CD4-positive, alpha-beta T cell treated with Interleukin-1 beta for 1 hour (primary cell): ENCODE measurements at regions not wholly inside any gene's neighbourhood (a gene's known extent, or its start where the extent isn't known, plus 50 kb on each side); places are given as distances from the start of the nearest gene placed in this dataset.
"Not testable (repeated sequence)": the region's sequence is repeated elsewhere in the genome, so short reads cannot be mapped to it uniquely, and the experiment has no call there.

Source experiments
- DNase-seq, 2 donors: peaks; one replicate each; pipeline ENCODE4 v3.0.0-alpha.2; 2020 to 2022

- no peak for DNase-seq
Measured at GRCh38 chr4:57370691-57371090, 260.5 kb upstream of the IGFBP7 start.

DNA sequence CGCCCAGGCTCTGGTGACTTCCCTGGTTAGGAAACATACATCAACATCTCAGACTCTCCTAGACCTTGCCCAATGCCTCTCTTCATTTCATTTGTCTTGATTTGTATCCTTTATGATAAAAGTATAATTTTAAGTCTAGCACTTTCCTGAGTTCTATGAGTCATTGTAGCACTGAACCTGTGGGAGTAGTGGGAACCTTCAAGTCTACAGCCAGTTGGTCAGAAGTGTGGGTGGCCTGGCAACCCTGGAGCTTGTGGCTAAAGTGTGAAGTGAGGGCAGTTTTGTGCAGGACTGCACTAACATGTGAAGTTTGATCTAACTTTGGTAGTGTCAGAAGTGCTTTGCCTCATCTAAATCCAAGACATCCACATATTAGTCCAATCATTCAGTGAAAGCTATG, 259.3 kb upstream of the IGFBP7 start:
- DNase-seq = no peak

DNA sequence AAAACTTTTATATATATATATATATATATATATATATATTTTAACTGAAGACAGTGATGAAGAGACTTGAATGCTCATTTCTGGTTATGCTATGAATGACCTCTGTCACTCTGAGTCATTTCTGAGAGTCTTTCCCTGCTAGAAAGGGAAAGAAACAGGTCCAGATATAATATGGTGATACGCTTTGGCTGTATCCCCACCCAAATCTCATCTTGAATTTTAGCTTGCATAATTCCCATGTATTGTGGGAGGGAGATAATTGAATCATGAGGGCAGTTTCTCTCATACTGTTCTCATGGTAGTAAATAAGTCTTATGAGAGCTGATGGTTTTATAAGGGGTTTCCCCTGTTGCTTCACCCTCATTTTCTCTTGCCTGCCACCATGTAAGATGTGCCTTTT, 254.1 kb upstream of the IGFBP7 start:
- DNase-seq = no peak

- DNase-seq = no peak
Measured at GRCh38 chr4:57363346-57363745, 253.2 kb upstream of the IGFBP7 start.

GRCh38 chr4:57360681-57361080, 250.5 kb upstream of the IGFBP7 start:
- DNase-seq = no peak

DNA sequence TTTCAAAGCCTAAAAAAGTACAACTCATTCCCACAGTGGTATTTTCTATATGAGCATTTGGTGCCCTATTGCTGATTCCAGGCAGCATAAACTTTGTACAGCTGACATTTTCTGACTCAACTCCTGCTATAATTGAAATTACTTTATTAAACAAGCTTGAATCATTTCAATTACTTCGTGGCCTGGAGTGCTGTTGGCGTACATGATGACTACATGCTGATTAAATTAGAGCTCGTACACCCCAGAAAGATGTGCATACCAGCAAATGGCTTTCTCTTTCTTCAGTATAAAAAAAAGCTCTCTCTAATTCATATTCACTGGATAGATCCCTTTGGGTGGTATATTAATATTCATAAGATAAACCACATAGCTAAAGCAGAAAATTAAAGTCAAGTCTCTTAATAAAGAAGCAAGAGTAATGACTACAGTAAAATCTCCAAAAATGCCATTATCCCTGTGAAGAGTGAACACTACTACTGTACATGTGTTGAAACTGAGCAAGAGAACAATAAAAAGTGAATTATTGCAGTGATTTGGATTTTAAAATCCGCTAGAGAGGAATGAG, 245.0 kb upstream of the IGFBP7 start:
- DNase-seq = no peak

- no peak for DNase-seq
Measured at GRCh38 chr4:57351731-57352130, 241.5 kb upstream of the IGFBP7 start.

GRCh38 chr4:57344296-57344695, 234.1 kb upstream of the IGFBP7 start:
- DNase-seq = no peak

- DNase-seq = no peak
Measured at GRCh38 chr4:57342411-57342810, 232.2 kb upstream of the IGFBP7 start.

DNA sequence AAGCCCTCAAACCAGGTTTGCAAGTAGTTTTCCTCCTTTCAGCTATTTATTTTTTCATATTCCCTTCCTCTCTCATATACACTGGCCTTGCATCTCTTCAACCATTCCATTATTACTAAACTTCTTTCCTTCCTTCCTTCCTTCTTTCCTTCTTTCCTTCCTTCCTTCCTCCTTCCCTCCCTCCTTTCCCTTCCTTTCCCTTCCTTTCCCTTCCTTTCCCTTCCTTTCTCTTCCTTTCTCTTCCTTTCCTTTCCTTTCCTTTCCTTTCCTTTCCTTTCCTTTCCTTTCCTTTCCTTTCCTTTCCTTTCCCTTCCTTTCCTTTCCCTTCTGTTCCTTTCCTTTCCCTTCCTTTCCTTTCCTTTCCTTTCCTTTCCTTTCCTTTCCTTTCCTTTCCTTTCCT, 228.7 kb upstream of the IGFBP7 start:
- not testable (repeated sequence) for DNase-seq

DNA sequence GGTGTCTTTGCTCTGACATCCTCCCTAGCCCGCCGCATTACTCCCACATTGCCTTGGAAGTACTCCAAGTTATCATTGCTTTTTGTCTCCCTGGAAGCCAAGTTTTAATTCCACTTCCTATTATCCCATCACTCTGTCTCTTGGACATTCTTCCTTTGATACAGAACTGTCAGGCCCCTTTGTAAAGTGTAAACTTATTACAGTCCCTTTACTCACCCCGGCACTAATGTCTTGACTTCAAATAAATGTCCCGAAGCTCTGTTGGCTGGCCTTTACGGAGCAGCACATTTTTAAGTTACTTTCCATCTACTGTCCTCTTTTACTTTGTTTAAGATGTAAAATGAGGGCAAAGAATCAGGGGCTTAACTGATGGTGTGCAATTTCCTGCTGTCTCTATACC, 223.5 kb upstream of the IGFBP7 start:
- no peak for DNase-seq

- no peak for DNase-seq
Measured at GRCh38 chr4:57331959-57332358, 221.8 kb upstream of the IGFBP7 start.

DNA sequence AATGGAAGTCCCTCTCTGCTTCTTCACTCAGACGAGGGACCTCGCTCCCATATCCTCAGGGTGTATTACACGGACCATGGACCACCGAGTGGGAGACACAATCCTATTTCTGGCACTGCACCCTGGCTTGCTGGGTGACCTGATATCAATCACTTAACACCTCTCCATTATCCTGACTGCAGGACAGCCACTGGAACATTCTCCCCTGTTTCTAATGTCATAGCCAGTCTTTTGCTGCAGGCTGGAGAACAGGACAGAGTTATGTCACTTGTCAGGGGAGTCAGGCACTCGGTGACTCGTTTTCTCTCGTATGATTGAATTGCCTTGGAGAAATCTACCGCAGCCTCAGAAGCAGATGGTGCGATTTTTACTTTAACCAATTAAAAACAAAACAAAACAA, 219.1 kb upstream of the IGFBP7 start:
- DNase-seq = no peak

GRCh38 chr4:57324673-57325307, 214.6 kb upstream of the IGFBP7 start:
- no peak for DNase-seq

GRCh38 chr4:57320849-57321248, 210.7 kb upstream of the IGFBP7 start:
- DNase-seq = no peak

DNA sequence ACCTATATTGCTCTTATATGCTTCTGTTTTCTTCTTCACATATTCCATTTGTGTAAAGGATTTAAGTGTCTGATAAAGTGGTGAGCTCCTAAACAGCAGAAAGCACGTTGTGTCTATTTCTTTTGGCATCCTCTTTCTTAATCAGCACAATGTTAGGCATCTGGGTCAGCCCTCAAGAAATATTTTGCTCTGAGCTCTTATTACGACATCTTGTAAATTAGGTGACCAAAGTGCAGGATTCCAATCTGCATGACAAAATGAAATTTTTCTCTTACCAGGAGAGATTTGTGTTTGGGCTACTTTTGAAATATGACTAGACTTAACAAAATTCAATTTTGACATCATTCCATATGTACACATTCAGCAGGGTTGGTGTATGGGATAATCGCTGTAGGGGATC, 210.0 kb upstream of the IGFBP7 start:
- DNase-seq = no peak

GRCh38 chr4:57318703-57319102, 208.5 kb upstream of the IGFBP7 start:
- DNase-seq = no peak

- no peak for DNase-seq
Measured at GRCh38 chr4:57314636-57315035, 204.5 kb upstream of the IGFBP7 start.

DNA sequence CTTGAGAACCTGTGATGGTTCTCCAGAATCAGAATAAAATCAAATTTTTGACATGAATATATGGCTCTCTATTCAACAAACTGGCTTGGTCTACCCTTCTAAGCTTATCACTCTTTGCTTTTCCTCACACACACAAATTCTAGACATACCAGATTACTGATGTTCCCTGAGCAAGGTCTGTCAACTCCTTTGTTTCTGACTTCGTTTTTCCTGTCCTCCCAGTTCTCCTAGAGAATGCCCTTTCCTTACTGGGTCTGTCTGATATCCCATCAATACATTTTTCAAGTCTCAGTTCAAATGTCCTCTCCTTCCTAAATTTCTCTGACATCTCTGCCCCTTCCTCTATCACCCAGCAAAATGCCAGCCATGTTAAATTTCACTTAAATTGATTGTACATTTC, 202.1 kb upstream of the IGFBP7 start:
- DNase-seq = no peak

DNA sequence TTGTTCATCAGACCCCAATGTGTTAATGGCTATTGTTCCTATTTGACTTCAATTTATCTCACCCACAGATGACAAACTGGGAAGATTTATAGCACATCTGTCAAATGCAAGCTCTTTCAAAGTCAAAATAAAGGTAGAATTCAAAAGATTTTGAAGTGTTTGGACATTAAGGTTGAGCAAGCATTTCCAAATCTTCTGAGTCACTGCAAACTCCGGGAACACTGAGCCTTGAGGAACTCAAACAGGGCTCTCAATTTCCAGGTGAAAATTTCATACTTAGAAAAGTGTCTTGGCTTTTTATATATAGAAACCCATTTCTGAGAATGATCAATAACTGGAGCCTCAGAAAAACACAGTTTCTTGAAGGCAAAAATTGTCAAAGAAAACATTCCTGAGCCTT, 199.5 kb upstream of the IGFBP7 start:
- DNase-seq = no peak

GRCh38 chr4:57308301-57308700, 198.1 kb upstream of the IGFBP7 start:
- DNase-seq = no peak

- no peak for DNase-seq
Measured at GRCh38 chr4:57305836-57306235, 195.7 kb upstream of the IGFBP7 start.

- no peak for DNase-seq
Measured at GRCh38 chr4:57303012-57303751, 193.0 kb upstream of the IGFBP7 start.

GRCh38 chr4:57300300-57300699, 190.1 kb upstream of the IGFBP7 start:
- DNase-seq = not testable (repeated sequence)

DNA sequence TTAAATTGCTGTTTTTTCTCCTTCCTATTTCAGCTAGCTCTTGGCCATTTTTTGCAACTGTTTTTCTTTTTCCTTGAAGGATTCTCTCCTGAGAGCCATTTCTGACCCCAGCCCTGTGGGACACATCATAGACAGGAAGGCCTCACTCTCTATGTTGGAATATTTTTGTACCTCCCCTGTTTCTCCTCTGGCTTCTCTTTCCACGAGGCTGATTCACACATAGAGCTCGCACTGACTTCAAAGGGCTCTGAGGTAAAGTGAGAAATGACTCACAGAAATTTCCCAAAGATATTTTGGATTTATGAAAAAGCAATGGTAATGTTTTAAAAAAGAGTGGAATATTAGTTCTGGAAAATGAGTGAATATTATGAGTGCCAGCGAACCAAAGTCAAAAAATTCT, 181.7 kb upstream of the IGFBP7 start:
- DNase-seq = no peak
